Transverse colon (tissue), 4 donors: ENCODE measurements at regions not wholly inside any gene's neighbourhood (a gene's known extent, or its start where the extent isn't known, plus 50 kb on each side); places are given as distances from the start of the nearest gene placed in this dataset.

Source experiments
- CTCF ChIP-seq, 5 experiments: fragments of 200-600 bp in 3 of 5; fragments of 450-650 bp in 2 of 5; sonication (generic) in 3 of 5; IDR thresholded peaks; 1 replicate in 2 of 5; 2 replicates in 3 of 5; pipeline ENCODE4 v1.5.1; 2016 to 2017; ENCODE audit warnings: antibody characterized with exemption in 5 of 5, inconsistent platforms in 3 of 5, mild to moderate bottlenecking in 2 of 5, moderate library complexity in 1 of 5
- POLR2AphosphoS5 ChIP-seq, 3 donors: sonication (generic); formaldehyde crosslinking; IDR thresholded peaks; one replicate each; pipeline ENCODE4 v1.6.1; 2016; ENCODE audit warnings: antibody characterized with exemption in 3 of 3

GRCh38 chr1:244297616-244298015 is 154.1 kb downstream of the ADSS2 start:
- no peak for TF ChIP-seq POLR2AphosphoS5 (IDR thresholded peaks at IDR 0.05)
- no peak for TF ChIP-seq CTCF (IDR thresholded peaks at IDR 0.05)
